Activated CD4-positive, alpha-beta T cell treated with anti-CD3 and anti-CD28 coated beads for 24 hours (primary cell): ENCODE measurements at regions not wholly inside any gene's neighbourhood (a gene's known extent, or its start where the extent isn't known, plus 50 kb on each side); places are given as distances from the start of the nearest gene placed in this dataset.
"Not testable (repeated sequence)": the region's sequence is repeated elsewhere in the genome, so short reads cannot be mapped to it uniquely, and the experiment has no call there.

Experiments
- DNase-seq, 2 donors: peaks; one replicate each; pipeline ENCODE4 v3.0.0-alpha.2; 2020; ENCODE audit warnings: low read depth in 2 of 2

- DNase-seq = no peak
Observed at GRCh38 chr7:114083166-114084001, 164.6 kb upstream of the PPP1R3A start.

GRCh38 chr7:114082642-114083165, 163.9 kb upstream of the PPP1R3A start:
- DNase-seq = no peak

- DNase-seq = no peak
Observed at GRCh38 chr7:114081606-114082425, 163.0 kb upstream of the PPP1R3A start.

GRCh38 chr7:114077158-114077524, 158.3 kb upstream of the PPP1R3A start:
- DNase-seq = not testable (repeated sequence)

- not testable (repeated sequence) for DNase-seq
Observed at GRCh38 chr7:114076392-114077157, 157.8 kb upstream of the PPP1R3A start.

GRCh38 chr7:114073701-114074100, 154.9 kb upstream of the PPP1R3A start:
- no peak for DNase-seq

GRCh38 chr7:114070246-114070645, 151.4 kb upstream of the PPP1R3A start:
- no peak for DNase-seq

GRCh38 chr7:114062810-114063209, 144.0 kb upstream of the PPP1R3A start:
- DNase-seq = no peak

- DNase-seq = no peak
Observed at GRCh38 chr7:114051871-114052331, 133.1 kb upstream of the PPP1R3A start.

GRCh38 chr7:114050571-114050970, 131.8 kb upstream of the PPP1R3A start:
- no peak for DNase-seq

GRCh38 chr7:114048386-114049235, 129.8 kb upstream of the PPP1R3A start:
- DNase-seq = no peak

GRCh38 chr7:114047889-114048288, 129.1 kb upstream of the PPP1R3A start:
- no peak for DNase-seq

- no peak for DNase-seq
Observed at GRCh38 chr7:114033475-114033874, 114.7 kb upstream of the PPP1R3A start.

GRCh38 chr7:114026486-114027089, 107.8 kb upstream of the PPP1R3A start:
- DNase-seq = peak in 1 of 2 donors; percentile 29

- no peak for DNase-seq
Observed at GRCh38 chr7:114021135-114021534, 102.3 kb upstream of the PPP1R3A start.

- no peak for DNase-seq
Observed at GRCh38 chr7:114008696-114009095, 89.9 kb upstream of the PPP1R3A start.

GRCh38 chr7:114007386-114007785, 88.6 kb upstream of the PPP1R3A start:
- no peak for DNase-seq

GRCh38 chr7:113998934-113999333, 80.1 kb upstream of the PPP1R3A start:
- no peak for DNase-seq

- DNase-seq = no peak
Observed at GRCh38 chr7:113996405-113996804, 77.6 kb upstream of the PPP1R3A start.

- DNase-seq = no peak
Observed at GRCh38 chr7:113986216-113986615, 67.4 kb upstream of the PPP1R3A start.
